Neural cell (in vitro differentiated cells): ENCODE measurements at regions not wholly inside any gene's neighbourhood (a gene's known extent, or its start where the extent isn't known, plus 50 kb on each side); places are given as distances from the start of the nearest gene placed in this dataset.

Experiments used
- H2AFZ ChIP-seq: fragments of 200-600, 300-800 bp; sonication (generic), shearing (Covaris generic); 2 replicates; pipeline ENCODE4 v1.6.0; 2014; ENCODE audit warnings: low read depth, mild to moderate bottlenecking, antibody characterized with exemption, low read length, moderate library complexity
- H3F3A ChIP-seq: fragments of 200-600 bp; shearing (Covaris generic); 2 replicates; pipeline ENCODE4 v1.6.1; 2016; ENCODE audit warnings: mild to moderate bottlenecking, moderate library complexity, mixed read lengths, antibody characterized with exemption, low read length; ENCODE audit not compliant: insufficient read depth, poor library complexity, severe bottlenecking
- H3K27ac ChIP-seq: fragments of 200-600, 300-800 bp; sonication (generic), shearing (Covaris generic); 2 replicates; pipeline ENCODE4 v1.5.1; 2014; ENCODE audit warnings: mild to moderate bottlenecking, low read length, moderate library complexity
- H3K27me3 ChIP-seq: fragments of 300-800, 200-600 bp; sonication (generic), shearing (Covaris generic); 2 replicates; pipeline ENCODE4 v1.6.0; 2014; ENCODE audit warnings: mild to moderate bottlenecking, low read depth, low read length, moderate library complexity; ENCODE audit not compliant: insufficient read depth
- H3K36me3 ChIP-seq: fragments of 300-800, 200-600 bp; sonication (generic), shearing (Covaris generic); 2 replicates; pipeline ENCODE4 v1.5.1; 2014; ENCODE audit warnings: mild to moderate bottlenecking, antibody characterized with exemption, low read length, moderate library complexity; ENCODE audit not compliant: insufficient read depth
- H3K4me2 ChIP-seq: fragments of 300-800, 200-600 bp; sonication (generic), shearing (Covaris generic); 2 replicates; pipeline ENCODE4 v1.6.0; 2014; ENCODE audit warnings: mild to moderate bottlenecking, low read length
- H3K4me3 ChIP-seq: fragments of 300-800, 200-600 bp; sonication (generic), shearing (Covaris generic); 2 replicates; pipeline ENCODE4 v1.5.1; 2014; ENCODE audit warnings: mild to moderate bottlenecking, low read length, moderate library complexity
- H3K79me2 ChIP-seq: fragments of 200-600 bp; shearing (Covaris generic); replicated peaks from 2 replicates; pipeline ENCODE4 v1.6.0; 2014; ENCODE audit warnings: mild to moderate bottlenecking, low read length, moderate library complexity; ENCODE audit not compliant: insufficient read depth
- H3K9ac ChIP-seq: fragments of 300-800, 200-600 bp; sonication (generic), shearing (Covaris generic); 2 replicates; pipeline ENCODE4 v1.6.1; 2016; ENCODE audit warnings: mild to moderate bottlenecking, low read length, mixed read lengths
- H3K9me2 ChIP-seq: fragments of 200-600 bp; shearing (Covaris generic); 2 replicates; pipeline ENCODE4 v1.6.1; 2016; ENCODE audit warnings: mild to moderate bottlenecking, low read length, mixed read lengths; ENCODE audit not compliant: insufficient read depth
- H3K9me3 ChIP-seq: fragments of 200-600, 300-800 bp; sonication (generic), shearing (Covaris generic); 2 replicates; pipeline ENCODE4 v1.6.1; 2016; ENCODE audit warnings: mild to moderate bottlenecking, mixed run types, low read length, moderate library complexity, mixed read lengths
- H4K20me1 ChIP-seq: fragments of 200-600 bp; shearing (Covaris generic); 2 replicates; pipeline ENCODE4 v1.6.1; 2016; ENCODE audit warnings: mild to moderate bottlenecking, mixed run types; ENCODE audit not compliant: insufficient read depth
- EP300 ChIP-seq: fragments of 450-650 bp; conservative IDR thresholded peaks from 2 replicates; pipeline ENCODE4 v1.6.1; 2014; ENCODE audit warnings: antibody characterized with exemption, mild to moderate bottlenecking, moderate library complexity; ENCODE audit not compliant: poor library complexity, severe bottlenecking
- EZH2 ChIP-seq: fragments of 200-600, 300-800 bp; shearing (Covaris generic), sonication (generic); IDR thresholded peaks from 2 replicates; pipeline ENCODE4 v1.6.1; 2014; ENCODE audit warnings: antibody characterized with exemption, low read length, borderline replicate concordance, mild to moderate bottlenecking; ENCODE audit not compliant: insufficient read depth, poor library complexity, severe bottlenecking
- MXI1 ChIP-seq: fragments of 450-650 bp; conservative IDR thresholded peaks from 2 replicates; pipeline ENCODE4 v1.6.1; 2014; ENCODE audit warnings: antibody characterized with exemption, mild to moderate bottlenecking; ENCODE audit not compliant: poor library complexity, severe bottlenecking
- POLR2AphosphoS5 ChIP-seq: IDR thresholded peaks from 2 replicates; pipeline ENCODE4 v1.6.1; 2012
- RAD21 ChIP-seq: fragments of 450-650 bp; conservative IDR thresholded peaks from 2 replicates; pipeline ENCODE4 v1.6.1; 2014; ENCODE audit warnings: antibody characterized with exemption, mild to moderate bottlenecking, moderate library complexity
- SMC3 ChIP-seq: fragments of 450-650 bp; conservative IDR thresholded peaks from 2 replicates; pipeline ENCODE4 v1.6.1; 2014; ENCODE audit warnings: antibody characterized with exemption, mild to moderate bottlenecking, moderate library complexity; ENCODE audit not compliant: poor library complexity
- TAF1 ChIP-seq: IDR thresholded peaks from 2 replicates; pipeline ENCODE4 v1.6.1; 2012; ENCODE audit warnings: low read depth
- TF ChIP-seq, protein P1 (sequence below): fragments of 450-650 bp; IDR thresholded peaks from 2 replicates; pipeline ENCODE4 v1.5.1; 2014; ENCODE audit warnings: antibody characterized with exemption, mild to moderate bottlenecking, moderate library complexity; ENCODE audit not compliant: poor library complexity, severe bottlenecking
- TF ChIP-seq, protein P2 (sequence below): IDR thresholded peaks from 2 replicates; pipeline ENCODE4 v1.6.1; 2012; ENCODE audit warnings: borderline replicate concordance

DNA sequence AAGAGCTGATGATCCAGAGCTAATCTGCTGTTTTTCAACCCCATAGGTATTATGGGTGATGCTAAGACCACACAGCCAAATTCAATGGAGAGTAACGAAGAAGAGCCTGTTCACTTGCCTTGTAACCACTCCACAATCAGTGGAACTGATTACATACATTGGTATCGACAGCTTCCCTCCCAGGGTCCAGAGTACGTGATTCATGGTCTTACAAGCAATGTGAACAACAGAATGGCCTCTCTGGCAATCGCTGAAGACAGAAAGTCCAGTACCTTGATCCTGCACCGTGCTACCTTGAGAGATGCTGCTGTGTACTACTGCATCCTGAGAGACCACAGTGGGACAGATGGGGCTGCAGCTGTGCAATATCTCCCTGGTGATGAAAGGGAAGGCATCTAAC lies 386.0 kb downstream of the DAD1 start:
- H3K9ac ChIP-seq, result no peak overlapping the region
- H3K36me3 ChIP-seq, result no peaks in the 10 kb centered on the region
- no peaks in the 10 kb centered on the region for H4K20me1 ChIP-seq
- no peak overlapping the region for H3K27ac ChIP-seq
- no peaks in the 10 kb centered on the region for H3K9me3 ChIP-seq
- no peak for TF ChIP-seq RAD21
- TF ChIP-seq TAF1, result no peak
- TF ChIP-seq SMC3, result no peak
- TF ChIP-seq EP300, result no peak
- TF ChIP-seq POLR2AphosphoS5, result no peak
- TF ChIP-seq EZH2, result no peak
- TF ChIP-seq, protein P1, sequence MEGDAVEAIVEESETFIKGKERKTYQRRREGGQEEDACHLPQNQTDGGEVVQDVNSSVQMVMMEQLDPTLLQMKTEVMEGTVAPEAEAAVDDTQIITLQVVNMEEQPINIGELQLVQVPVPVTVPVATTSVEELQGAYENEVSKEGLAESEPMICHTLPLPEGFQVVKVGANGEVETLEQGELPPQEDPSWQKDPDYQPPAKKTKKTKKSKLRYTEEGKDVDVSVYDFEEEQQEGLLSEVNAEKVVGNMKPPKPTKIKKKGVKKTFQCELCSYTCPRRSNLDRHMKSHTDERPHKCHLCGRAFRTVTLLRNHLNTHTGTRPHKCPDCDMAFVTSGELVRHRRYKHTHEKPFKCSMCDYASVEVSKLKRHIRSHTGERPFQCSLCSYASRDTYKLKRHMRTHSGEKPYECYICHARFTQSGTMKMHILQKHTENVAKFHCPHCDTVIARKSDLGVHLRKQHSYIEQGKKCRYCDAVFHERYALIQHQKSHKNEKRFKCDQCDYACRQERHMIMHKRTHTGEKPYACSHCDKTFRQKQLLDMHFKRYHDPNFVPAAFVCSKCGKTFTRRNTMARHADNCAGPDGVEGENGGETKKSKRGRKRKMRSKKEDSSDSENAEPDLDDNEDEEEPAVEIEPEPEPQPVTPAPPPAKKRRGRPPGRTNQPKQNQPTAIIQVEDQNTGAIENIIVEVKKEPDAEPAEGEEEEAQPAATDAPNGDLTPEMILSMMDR, result no peak
- TF ChIP-seq, protein P2, sequence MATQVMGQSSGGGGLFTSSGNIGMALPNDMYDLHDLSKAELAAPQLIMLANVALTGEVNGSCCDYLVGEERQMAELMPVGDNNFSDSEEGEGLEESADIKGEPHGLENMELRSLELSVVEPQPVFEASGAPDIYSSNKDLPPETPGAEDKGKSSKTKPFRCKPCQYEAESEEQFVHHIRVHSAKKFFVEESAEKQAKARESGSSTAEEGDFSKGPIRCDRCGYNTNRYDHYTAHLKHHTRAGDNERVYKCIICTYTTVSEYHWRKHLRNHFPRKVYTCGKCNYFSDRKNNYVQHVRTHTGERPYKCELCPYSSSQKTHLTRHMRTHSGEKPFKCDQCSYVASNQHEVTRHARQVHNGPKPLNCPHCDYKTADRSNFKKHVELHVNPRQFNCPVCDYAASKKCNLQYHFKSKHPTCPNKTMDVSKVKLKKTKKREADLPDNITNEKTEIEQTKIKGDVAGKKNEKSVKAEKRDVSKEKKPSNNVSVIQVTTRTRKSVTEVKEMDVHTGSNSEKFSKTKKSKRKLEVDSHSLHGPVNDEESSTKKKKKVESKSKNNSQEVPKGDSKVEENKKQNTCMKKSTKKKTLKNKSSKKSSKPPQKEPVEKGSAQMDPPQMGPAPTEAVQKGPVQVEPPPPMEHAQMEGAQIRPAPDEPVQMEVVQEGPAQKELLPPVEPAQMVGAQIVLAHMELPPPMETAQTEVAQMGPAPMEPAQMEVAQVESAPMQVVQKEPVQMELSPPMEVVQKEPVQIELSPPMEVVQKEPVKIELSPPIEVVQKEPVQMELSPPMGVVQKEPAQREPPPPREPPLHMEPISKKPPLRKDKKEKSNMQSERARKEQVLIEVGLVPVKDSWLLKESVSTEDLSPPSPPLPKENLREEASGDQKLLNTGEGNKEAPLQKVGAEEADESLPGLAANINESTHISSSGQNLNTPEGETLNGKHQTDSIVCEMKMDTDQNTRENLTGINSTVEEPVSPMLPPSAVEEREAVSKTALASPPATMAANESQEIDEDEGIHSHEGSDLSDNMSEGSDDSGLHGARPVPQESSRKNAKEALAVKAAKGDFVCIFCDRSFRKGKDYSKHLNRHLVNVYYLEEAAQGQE, result no peak
- no peak for TF ChIP-seq MXI1
- no peaks in the 10 kb centered on the region for H3K9me2 ChIP-seq
- H2AFZ ChIP-seq, result no peak overlapping the region
- no peak overlapping the region for H3K4me3 ChIP-seq
- no peaks in the 10 kb centered on the region for H3K79me2 ChIP-seq
- H3K27me3 ChIP-seq, result no peaks in the 10 kb centered on the region
- H3K4me2 ChIP-seq, result no peak overlapping the region
- H3F3A ChIP-seq, result no peaks in the 10 kb centered on the region

DNA sequence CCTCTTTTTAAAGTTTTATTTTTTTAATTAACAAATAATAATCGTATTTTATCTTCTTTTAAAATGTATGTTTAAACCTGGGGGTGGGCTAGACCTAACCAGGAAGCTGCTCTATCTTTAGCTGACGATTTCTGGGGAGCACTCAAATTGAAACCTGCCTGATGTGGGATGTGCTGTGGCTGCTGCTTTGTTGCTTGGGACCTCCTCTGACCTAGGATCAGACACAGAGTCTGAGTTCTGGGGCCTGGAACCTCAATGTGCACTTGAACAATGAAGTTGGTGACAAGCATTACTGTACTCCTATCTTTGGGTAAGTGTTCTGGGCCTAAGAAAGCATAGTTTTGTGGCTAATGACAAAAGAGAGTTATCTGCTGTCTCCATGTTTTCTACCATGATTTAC lies 386.7 kb downstream of the DAD1 start:
- H3K27me3 ChIP-seq, result no peaks in the 10 kb centered on the region
- H2AFZ ChIP-seq, result no peak overlapping the region
- H3K4me3 ChIP-seq, result no peak overlapping the region
- no peaks in the 10 kb centered on the region for H3K36me3 ChIP-seq
- H3K9me2 ChIP-seq, result no peaks in the 10 kb centered on the region
- no peaks in the 10 kb centered on the region for H4K20me1 ChIP-seq
- no peaks in the 10 kb centered on the region for H3F3A ChIP-seq
- H3K4me2 ChIP-seq, result no peak overlapping the region
- no peak for TF ChIP-seq SMC3
- no peak for TF ChIP-seq MXI1
- no peak for TF ChIP-seq EP300
- TF ChIP-seq, protein P2, result no peak
- TF ChIP-seq, protein P1, result no peak
- TF ChIP-seq RAD21, result no peak
- TF ChIP-seq EZH2, result no peak
- no peak for TF ChIP-seq TAF1
- no peak for TF ChIP-seq POLR2AphosphoS5
- H3K9me3 ChIP-seq, result no peaks in the 10 kb centered on the region
- no peaks in the 10 kb centered on the region for H3K79me2 ChIP-seq
- H3K27ac ChIP-seq, result no peak overlapping the region
- H3K9ac ChIP-seq, result no peak overlapping the region
